NK-92 treated with Interleukin-12 subunit alpha and Interleukin-12 subunit beta, amount 100 ng/mL, for 24 hours (cell line): ENCODE measurements at regions not wholly inside any gene's neighbourhood (a gene's known extent, or its start where the extent isn't known, plus 50 kb on each side); places are given as distances from the start of the nearest gene placed in this dataset.

Experiments
- DNase-seq: peaks from one replicate; lab custom pipeline; 2025; lab: John Stamatoyannopoulos, UW

DNA sequence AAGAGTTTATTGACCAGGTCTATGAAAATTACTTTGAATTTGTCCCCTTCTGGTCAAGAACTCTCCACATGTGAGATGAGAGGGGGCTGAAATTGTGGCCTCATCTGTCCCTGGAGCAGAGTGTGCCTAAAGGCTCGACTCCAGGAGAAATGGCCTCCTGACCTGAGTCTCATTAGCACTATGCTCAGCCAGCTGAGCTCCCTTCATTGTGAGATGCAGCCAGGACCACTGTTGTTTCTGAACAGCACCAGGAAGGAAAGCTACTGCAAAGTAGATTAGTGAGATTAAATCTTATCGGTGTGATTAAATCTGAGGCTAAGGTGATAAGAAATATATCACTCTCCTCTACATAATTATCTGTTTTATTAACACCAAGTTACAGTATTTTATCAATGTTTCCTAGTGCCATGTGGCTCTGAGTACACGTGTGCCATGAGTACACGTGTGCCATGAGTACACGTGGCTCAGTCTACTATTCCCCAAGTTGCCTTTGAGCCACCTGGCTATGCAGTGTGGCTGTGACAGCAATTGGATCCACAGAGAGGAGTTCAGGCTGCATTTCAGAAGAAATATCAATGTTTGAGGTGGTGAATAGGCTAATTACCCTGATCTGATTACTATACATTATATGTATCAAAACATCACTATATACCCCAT is 126.9 kb downstream of the IPMK start:
- DNase-seq: no peak

DNA sequence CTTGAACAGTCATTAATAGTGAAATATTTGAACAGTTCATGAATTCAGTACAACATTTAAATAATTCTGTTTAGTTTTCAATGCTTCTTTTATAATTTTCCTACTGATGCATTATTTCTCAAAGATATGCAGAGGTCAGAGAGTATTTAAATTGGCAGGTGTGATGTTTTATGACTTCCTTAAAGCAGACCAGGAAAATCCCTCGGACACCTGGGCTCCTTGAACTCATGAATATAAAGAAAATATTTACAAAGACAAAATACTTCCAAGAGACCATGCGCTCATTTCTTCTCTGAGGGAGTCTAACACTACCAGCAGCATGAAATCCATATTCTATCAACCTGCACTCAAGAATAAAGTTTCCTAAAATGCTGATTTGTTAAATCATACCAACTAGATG is 127.6 kb downstream of the IPMK start:
- no peak for DNase-seq

DNA sequence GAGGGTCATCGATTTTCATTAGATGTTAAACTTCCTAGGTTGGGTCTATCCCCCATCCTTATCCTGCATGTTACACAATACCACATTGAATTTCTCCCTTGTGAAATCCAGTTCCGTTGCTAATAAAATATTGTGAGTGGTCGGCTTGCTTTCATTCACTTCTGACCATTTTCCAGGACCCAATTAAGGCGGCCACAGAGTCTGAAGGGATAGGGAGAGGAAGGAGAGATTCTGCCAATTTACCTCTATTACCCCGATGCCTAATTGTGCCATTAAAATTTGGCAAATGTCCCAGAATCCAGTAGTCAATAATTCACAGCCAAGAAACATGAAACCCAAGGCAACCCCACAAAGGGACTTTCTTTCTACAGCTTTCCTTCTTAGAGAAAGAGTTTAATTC is 129.9 kb downstream of the IPMK start:
- no peak for DNase-seq

DNA sequence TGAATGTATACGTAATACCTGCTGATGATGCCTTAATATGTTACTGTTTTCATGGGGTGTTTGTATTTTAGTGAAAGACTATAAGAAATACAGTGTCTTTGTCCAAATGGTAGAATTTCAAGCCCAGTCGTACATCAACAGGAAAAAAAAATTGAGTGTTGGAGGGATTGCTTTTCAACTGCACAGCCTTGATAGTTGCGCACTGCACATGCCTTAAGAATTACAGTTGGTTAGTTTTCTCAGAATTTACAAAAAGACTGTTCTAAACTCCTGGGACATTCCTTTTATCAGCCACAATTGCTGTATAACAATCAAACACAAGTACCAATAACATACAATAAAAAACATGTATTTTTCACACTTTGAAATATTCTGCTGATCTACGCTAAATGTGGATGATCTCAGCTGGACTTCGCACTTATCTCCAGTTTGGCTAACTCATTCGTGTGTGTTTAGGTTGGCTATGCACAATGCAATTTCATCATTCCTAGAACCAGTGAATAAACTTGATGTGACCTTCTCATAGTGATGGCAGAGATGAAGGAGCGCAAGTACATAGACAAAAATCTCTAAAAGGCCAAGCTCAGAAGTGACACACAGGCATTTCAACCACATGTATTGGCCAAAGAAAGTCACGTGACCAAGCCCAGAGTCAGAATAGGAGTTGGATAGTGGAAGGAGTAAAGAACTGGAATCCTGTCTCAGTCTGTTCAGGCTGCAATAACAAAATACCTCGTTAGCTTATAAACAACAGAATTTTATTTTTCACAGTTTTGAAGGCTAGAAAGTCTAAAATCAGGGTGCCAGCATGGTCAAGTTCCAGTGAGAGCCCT is 152.3 kb downstream of the IPMK start:
- no peak for DNase-seq

DNA sequence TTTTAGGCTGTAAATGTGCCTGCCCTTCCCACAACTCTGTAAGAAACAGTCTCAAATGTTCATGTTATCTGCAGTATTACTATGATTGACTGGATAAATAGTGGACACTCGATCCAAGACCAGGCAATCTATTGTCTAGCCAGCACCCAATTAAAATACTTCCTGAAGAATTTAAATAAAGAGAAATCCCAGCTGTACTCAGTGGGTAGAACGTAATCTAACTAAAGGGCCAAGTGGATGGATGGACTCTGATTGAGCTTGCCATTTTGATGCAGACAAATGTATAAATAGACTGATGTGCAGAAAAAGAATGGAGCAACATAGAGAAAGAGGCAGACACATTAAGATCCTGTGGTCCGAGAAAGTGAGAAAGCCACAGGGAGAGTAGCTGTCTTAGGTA is 158.0 kb downstream of the IPMK start:
- no peak for DNase-seq

DNA sequence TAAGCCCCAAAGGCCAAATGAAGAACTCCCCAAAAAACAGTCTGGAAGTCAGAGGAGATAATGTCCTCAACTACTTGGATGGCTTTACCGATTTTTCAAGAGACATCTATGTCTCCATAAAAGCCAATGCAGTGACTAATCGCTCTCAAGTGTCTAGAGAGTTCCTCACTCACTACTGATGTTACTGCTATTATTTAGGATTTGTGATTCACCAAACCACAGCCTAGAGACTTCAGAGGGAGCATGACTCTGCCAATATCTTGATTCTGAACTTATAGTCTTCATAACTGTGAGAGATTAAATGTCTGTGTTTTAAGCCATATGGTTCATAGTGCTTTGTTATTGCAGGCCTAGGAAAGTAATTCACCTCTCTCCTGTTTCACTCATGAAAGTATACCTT is 160.2 kb downstream of the IPMK start:
- no peak for DNase-seq

DNA sequence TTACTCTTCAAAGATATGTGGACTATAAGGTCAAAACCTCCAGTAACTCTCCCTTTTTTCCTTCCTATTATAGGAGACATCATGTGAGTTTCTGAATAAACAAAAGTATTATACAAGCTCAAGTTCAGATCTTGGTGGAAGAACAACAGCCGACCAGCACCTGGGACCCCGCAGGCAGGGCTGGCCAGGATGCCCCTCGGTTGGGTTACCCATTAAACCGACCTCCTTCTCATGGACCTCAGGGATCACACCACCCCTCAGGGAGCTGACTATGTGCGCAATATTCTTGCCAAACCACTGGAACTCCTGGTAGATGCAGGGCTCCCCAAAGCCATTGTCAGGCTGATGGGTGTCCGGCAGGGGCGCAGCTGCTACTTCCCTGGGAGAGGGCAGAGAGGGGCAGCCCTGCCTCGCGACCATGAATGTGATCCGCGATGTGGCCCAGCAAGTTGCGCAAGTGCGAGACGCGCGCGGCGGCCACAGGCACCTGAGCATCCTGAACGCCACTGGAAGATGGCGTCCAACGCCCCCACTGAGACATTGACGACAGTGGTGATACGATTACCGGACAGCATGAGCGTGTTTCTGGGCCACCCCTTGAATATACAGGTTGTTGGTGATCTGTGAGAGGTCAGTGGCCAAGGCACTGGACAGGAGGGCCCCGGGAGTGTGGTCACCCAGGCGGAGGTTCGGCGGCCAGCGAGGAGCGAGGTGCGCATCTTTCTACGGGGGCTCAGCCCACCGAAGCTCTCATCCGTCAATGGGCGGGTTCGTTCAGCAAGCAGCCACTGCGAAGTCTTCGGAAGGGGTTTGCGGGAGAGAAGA is 161.3 kb downstream of the IPMK start:
- no peak for DNase-seq

DNA sequence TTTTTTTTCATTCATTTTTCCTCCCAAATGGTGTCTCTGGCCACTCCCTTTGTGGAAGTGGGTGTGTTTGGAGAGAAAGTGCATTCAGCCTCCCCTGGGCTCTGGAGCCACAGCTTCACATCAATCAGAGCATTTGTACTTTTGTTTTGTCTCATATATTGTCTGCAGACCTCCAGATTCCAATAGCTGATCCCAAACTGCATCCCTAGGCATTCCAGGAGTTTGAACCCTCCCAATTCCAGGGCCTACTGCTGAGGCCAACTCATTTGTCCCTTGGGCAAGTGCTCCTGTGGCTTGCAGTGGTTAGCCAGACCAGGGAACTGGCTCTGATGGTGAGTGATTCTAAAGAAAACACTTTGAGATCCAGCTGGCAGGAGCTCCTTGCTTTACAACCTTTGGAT is 163.3 kb downstream of the IPMK start:
- no peak for DNase-seq

DNA sequence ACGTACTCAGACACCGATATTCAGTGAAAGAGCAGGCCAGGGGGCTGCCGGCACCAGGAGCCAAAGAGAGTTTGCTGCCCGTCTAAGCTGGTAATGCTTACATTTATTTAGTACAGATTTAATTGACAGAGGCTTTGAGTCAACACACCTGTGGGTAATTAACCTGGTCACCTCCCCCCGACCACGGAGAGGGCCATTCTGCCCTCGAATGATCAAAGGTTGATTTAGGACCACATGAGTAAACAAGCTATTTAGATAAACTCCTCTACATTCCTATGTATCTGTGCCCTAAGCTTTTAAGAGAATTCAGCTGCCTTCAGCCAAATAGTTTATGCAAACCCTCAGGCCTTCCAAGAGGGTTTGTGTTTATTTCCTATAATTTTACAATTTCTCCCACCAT is 164.8 kb downstream of the IPMK start:
- DNase-seq: no peak

DNA sequence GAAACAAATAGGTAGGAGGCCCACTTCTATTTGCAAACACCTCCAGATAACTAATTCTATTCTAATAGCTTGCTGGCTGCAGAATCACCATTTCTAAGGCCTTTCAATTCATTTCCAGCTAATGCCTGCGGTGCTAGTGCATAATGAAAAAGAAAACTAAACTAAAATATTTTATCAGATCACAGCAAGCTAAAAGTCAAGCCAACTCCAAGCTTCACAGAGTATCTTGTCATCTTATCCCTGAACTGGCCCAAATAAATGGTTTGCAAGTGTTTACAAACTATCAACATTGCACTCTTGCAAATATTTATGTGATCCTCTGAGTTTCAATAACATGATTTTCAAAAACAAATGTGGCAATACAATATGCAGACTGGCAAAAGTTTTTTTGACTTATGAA is 166.0 kb downstream of the IPMK start:
- DNase-seq: no peak

DNA sequence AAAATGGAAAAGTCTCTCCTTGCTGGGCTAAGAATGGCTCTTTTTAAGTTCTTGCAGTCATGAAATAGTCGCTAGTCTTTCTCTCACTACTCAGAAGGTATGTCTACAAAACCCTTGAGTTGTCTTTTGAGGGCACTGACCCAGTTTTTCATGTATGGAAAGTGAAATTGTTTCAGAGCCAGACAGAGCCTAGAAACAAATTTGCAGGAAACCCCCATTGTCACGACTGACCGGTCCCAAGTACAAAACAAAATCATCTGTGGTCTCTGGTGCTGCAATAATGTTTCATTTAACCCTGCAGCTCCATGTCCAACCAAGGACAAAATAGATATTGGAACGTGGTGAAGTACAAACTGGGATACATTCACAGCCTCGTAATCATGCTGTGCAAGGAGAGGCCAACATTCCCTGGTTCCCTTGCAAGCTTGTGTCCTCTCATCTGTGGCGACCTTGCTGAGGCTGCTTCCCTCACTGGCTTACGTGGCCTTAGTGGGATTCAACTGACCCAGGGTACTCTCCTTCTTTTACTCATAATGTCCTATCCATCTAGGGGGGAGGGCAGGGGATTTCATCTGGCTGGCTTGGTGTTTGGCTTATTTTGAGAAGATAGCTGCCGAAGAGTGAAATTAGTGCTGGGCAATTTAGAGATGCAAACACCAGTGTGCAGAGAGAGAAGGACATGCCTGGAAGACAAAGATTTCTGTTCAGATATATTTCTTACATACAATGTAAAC is 172.5 kb downstream of the IPMK start:
- no peak for DNase-seq

DNA sequence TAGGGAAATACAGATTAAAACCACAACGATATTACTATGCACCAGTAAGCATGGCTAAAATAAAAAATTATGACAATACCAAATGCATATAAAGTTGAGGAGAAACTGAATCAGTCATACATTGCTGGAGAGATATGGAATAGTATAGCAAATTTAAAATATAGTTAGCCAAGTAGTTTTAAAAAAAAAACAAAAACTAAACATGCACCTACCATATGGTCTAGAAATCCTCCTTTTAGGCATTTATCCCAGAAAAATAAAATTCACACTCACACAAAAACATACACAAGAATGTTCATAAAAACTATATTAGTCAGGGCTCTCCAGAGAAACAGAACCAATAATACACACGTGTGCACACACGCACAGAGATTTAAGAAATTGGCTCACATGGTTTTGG is 175.8 kb downstream of the IPMK start:
- DNase-seq: no peak

DNA sequence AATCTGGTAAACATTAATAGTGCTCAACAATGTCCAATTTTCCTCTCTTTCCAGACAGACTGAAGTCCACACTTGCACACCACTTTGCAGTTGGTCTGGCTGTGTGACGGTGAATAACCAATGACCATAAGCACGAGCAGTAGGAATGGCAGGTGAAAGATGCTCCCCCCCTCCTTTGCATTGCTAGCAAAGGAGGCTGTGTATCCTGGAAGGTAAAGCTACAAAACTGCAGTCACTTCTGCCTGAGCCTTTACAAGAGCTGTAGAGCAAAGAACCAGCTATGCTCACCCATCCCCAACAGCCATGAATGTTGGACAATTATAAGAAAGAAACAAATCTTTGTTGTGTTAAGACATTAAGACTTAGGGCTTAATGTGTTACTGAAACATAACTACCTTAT is 178.0 kb downstream of the IPMK start:
- no peak for DNase-seq

DNA sequence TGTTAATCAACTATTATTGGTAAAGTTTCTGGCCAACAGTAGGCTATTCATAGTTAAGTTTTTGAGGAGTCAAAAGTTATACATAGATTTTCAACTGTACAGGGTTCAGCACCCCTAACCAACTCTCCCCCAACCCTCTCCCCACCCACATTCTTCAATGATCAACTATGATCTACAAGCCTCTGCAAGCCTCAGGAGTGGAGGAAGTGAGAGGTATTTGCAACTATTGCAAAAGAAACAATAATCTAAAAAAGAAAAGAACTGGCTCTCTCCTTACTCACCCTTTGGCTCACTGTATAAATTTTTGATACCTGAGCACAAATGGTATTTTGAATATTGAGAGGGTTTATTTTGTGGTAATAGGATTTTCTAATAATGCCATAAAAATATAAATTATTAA is 179.8 kb downstream of the IPMK start:
- DNase-seq: no peak

DNA sequence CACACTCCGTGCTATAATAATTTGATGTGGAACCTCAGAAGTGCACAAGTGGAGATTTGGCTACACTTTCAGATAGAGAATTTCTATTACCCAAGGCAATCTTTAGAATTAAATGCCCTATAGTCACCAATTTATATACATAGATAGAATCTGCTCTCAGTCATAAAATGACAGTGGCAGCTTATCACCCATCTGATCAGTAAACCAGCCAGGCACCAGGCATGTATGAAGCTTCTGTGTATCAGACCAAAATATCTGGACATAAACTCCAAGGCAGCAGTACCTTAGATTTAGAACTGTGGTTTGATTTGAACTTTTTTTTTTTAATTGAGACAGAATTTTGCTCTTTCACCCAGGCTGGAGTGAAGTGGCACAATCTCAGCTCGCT is 180.9 kb downstream of the IPMK start:
- DNase-seq: no peak

DNA sequence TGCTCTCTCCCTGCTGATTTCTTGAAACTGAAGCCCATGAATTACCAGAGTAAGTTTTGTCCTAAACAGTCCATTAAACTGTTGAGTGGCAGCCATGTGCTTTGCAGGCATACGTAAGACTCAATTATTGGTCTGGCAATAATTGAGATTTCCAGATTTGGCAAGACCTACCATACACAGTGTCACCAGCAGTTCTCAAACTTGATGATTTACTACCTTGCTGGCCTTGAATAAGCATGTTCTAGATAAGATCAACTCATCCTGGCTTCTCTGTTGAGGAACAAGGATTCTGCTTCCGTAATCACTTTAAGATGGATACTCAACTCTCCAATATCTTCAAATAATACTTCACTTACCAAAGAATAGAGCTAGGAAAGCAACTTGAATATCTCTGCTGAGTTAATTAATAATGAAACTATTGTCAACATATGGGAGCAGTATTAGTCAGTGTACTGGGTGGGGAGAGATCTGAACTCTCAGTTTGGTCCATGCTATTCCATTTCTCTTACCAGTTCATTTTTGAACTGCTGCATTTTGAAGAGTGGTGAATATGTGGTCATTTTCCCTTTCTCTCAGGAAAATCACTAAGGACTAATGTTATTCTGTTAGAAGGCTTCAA is 181.4 kb downstream of the IPMK start:
- DNase-seq: no peak

DNA sequence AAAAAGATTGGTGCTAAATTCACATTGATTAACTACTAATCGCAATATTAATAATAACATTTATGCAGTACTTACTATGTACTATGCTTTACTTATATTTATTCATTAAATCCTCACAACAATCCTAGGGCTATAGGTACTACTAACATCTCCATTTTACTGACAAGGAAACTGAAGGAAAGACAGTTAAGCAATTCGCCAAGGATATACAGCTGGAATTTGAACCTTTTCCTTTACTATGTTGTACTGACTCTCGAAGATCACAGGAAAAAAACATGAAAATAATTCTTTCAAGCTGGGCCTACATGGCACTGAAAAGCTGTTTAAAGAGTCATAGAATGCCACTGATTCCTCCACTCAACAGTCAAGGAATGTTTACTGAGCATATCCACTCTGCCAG is 185.4 kb downstream of the IPMK start:
- no peak for DNase-seq

DNA sequence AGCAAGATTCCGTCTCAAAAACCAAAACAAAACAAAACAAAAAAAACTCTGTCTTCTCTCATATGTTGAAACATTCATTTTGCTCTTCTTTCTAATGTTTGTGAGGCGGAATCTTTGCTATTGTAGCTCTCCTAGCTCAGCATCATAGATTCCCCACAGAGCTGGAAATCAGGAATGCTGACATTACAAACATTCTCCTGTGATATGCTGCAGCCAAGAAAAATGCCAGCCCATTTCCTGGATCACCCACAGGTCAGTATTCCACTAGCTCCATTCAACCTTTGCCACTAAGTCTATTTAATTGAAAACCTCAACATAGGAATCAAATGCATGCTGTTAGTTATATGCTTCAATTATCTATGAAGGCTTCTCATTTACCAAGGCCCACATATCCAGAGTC is 186.3 kb downstream of the IPMK start:
- no peak for DNase-seq

DNA sequence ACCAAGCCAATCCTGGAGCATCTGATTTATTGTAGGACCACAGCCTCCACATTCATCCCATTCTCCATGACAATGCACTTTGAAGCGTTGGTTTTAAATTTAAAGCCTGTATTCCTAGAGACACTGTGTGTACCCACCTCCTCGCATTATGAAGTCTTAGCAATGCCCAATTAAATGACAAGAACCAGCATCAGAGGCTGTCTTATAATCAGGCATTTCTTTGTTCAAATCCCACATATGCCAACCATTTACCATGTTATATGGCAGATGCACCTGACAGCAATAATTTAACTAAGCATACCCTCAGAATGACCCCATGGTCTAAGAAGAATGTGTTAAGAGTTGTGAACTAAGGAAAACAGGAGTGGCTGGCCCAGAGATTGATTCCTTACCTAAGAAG is 188.2 kb downstream of the IPMK start:
- no peak for DNase-seq

DNA sequence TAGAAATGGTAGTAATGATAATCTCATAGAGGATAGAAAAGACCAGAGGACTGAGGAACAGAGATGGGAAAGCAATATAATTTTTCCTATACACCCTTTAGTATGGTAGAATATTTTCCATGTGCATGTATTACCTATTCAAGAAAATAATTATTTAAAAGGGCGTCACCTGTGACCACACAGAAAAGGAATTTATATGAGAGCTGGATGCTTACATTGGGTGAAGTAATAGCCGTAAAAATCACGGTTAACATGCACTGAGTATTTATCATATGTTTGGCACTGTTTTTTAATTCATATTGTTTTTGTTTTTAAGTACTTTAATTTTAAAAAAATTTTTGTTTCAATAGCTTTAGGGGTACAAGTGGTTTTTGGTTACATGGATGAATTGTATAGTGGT is 195.1 kb downstream of the IPMK start:
- DNase-seq: no peak

DNA sequence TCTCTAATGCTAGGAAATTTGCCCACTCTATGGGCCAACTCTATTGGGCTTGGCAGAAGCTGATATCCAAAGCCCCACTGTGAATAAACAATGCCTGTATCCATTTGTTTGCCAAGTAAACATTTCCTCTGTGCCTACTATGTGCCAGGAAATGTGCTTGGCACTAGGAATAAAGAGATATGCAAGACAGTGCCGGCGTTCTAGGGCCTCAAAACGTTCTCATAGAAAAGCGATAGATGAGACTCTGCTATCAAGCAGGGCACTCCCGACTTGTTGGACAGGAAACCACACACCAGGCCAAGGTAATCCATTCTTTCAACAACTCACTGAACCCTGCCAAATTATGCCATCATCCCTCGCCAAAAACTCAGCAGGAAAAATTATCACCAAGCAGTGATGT is 196.7 kb downstream of the IPMK start:
- no peak for DNase-seq

DNA sequence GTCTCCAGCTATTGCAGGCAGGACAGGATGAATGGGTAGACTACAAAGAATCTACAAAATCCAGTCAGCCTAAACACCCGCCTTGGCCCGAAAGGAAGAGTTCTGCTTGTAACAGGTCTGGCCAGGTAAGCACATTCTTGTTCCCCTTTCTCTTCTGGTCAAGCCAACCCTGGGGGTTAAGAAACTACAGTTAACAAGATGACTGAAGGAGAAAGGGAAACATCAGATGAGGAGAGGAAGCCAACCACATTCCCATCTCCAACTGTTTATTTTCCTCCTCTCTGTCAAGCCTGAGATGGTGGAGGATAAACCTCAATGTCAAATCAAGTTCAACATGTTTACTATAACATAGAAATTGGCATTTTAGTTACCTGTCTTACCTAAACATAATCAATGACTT is 198.9 kb downstream of the IPMK start:
- DNase-seq: no peak
